SU-DHL-6 (cell line): ENCODE measurements at regions not wholly inside any gene's neighbourhood (a gene's known extent, or its start where the extent isn't known, plus 50 kb on each side); places are given as distances from the start of the nearest gene placed in this dataset.

ENCODE experiments used
- H2AFZ ChIP-seq: fragments of 200-600 bp; sonication (generic); 2 replicates; pipeline ENCODE4 v1.6.1; 2014; ENCODE audit warnings: low read depth, mild to moderate bottlenecking, moderate library complexity, mixed read lengths, antibody characterized with exemption, low read length; ENCODE audit not compliant: severe bottlenecking
- H3F3A ChIP-seq: fragments of 200-600 bp; shearing (Covaris generic); 2 replicates; pipeline ENCODE4 v1.6.0; 2016; ENCODE audit warnings: antibody characterized with exemption, mild to moderate bottlenecking; ENCODE audit not compliant: insufficient read depth
- H3K27ac ChIP-seq: fragments of 200-600 bp; sonication (generic); 2 replicates; pipeline ENCODE4 v1.5.1; 2016; ENCODE audit warnings: low read depth, mild to moderate bottlenecking, low read length, moderate library complexity, mixed read lengths
- H3K27me3 ChIP-seq: fragments of 200-600 bp; sonication (generic), shearing (Covaris generic); 2 replicates; pipeline ENCODE4 v1.6.0; 2014; ENCODE audit warnings: mild to moderate bottlenecking, low read length
- H3K36me3 ChIP-seq: fragments of 200-600 bp; sonication (generic); 2 replicates; pipeline ENCODE4 v1.6.1; 2014; ENCODE audit warnings: mild to moderate bottlenecking, low read length, mixed read lengths
- H3K4me2 ChIP-seq: fragments of 300-600, 200-600 bp; shearing (Covaris generic), sonication (generic); 2 replicates; pipeline ENCODE4 v1.6.0; 2014; ENCODE audit warnings: low read length, low read depth, mild to moderate bottlenecking; ENCODE audit not compliant: poor library complexity, severe bottlenecking
- H3K4me3 ChIP-seq: fragments of 200-600 bp; sonication (generic); 2 replicates; pipeline ENCODE4 v1.5.1; 2014; ENCODE audit warnings: antibody characterized with exemption, low read length, mild to moderate bottlenecking, mixed read lengths; ENCODE audit not compliant: insufficient read depth, poor library complexity, severe bottlenecking
- H3K79me2 ChIP-seq: fragments of 200-600 bp; sonication (generic); 2 replicates; pipeline ENCODE4 v1.6.1; 2014; ENCODE audit warnings: mild to moderate bottlenecking, low read length, moderate library complexity; ENCODE audit not compliant: insufficient read depth
- H3K9ac ChIP-seq: fragments of 200-600 bp; sonication (generic); 2 replicates; pipeline ENCODE4 v1.7.0; 2014; ENCODE audit warnings: mild to moderate bottlenecking, low read length
- H3K9me2 ChIP-seq: fragments of 200-600 bp; sonication (generic); replicated peaks from 2 replicates; pipeline ENCODE4 v1.6.1; 2014; ENCODE audit warnings: low read length; ENCODE audit not compliant: insufficient read depth
- H3K9me3 ChIP-seq: fragments of 200-600 bp; sonication (generic); 2 replicates; pipeline ENCODE4 v1.6.1; 2014; ENCODE audit warnings: low read length, mixed read lengths; ENCODE audit not compliant: insufficient read depth
- H4K20me1 ChIP-seq: fragments of 200-600 bp; sonication (generic); 2 replicates; pipeline ENCODE4 v1.6.1; 2014; ENCODE audit warnings: low read depth, mild to moderate bottlenecking, antibody characterized with exemption, low read length, moderate library complexity, mixed read lengths
- CTCF ChIP-seq: fragments of 200-600 bp; sonication (generic); IDR thresholded peaks from one replicate; pipeline ENCODE4 v1.5.1; 2017; ENCODE audit warnings: antibody characterized with exemption, mild to moderate bottlenecking, low read length, moderate library complexity; ENCODE audit not compliant: insufficient read depth, poor library complexity, severe bottlenecking
- EZH2phosphoT487 ChIP-seq: fragments of 200-600 bp; sonication (generic), shearing (Covaris generic); conservative IDR thresholded peaks from 2 replicates; pipeline ENCODE4 v1.6.1; 2018; ENCODE audit warnings: mild to moderate bottlenecking, antibody characterized with exemption, low read length, moderate library complexity, mixed read lengths

GRCh38 chr6:25094726-25095125 is 159.0 kb upstream of the RIPOR2 start:
- H4K20me1 ChIP-seq = no peaks in the 10 kb centered on the region
- no peak overlapping the region for H3K4me2 ChIP-seq
- H2AFZ ChIP-seq = no peak overlapping the region
- H3K27ac ChIP-seq = no peak overlapping the region
- H3K4me3 ChIP-seq = no peak overlapping the region
- no peak overlapping the region for H3K9ac ChIP-seq
- TF ChIP-seq CTCF (no peak), EZH2phosphoT487 (no peak)
- H3F3A ChIP-seq = no peaks in the 10 kb centered on the region
- no peaks in the 10 kb centered on the region for H3K9me2 ChIP-seq
- no peaks in the 10 kb centered on the region for H3K27me3 ChIP-seq
- no peaks in the 10 kb centered on the region for H3K79me2 ChIP-seq
- peaks cover 13% of the 10 kb centered on the region; the same call in 1 of the 2 replicates for H3K36me3 ChIP-seq
- no peaks in the 10 kb centered on the region for H3K9me3 ChIP-seq

- Histone ChIP-seq H3K4me3 (no peak overlapping the region), H3K36me3 (peaks cover 8% of the 10 kb centered on the region; the same call in 1 of the 2 replicates), H4K20me1 (no peaks in the 10 kb centered on the region), H3K9ac (no peak overlapping the region), H3K27me3 (no peaks in the 10 kb centered on the region), H3K4me2 (no peak overlapping the region), H3K27ac (no peak overlapping the region), H3K79me2 (no peaks in the 10 kb centered on the region), H2AFZ (no peak overlapping the region), H3K9me3 (no peaks in the 10 kb centered on the region), H3K9me2 (no peaks in the 10 kb centered on the region), H3F3A (no peaks in the 10 kb centered on the region)
- no peak for TF ChIP-seq EZH2phosphoT487
Measured at GRCh38 chr6:25100288-25100687, 164.5 kb upstream of the RIPOR2 start.

GRCh38 chr6:25103603-25104002 is 167.8 kb upstream of the RIPOR2 start:
- TF ChIP-seq CTCF (no peak), EZH2phosphoT487 (no peak)
- H2AFZ ChIP-seq = no peak overlapping the region
- no peak overlapping the region for H3K9ac ChIP-seq
- H3K27me3 ChIP-seq = no peaks in the 10 kb centered on the region
- no peak overlapping the region for H3K27ac ChIP-seq
- H3K36me3 ChIP-seq = peaks cover 13% of the 10 kb centered on the region; the same call in 1 of the 2 replicates
- no peaks in the 10 kb centered on the region for H3K9me3 ChIP-seq
- H3F3A ChIP-seq = no peaks in the 10 kb centered on the region
- no peaks in the 10 kb centered on the region for H4K20me1 ChIP-seq
- no peak overlapping the region for H3K4me3 ChIP-seq
- no peaks in the 10 kb centered on the region for H3K79me2 ChIP-seq
- H3K4me2 ChIP-seq = no peak overlapping the region
- H3K9me2 ChIP-seq = no peaks in the 10 kb centered on the region

- H2AFZ ChIP-seq = no peak overlapping the region
- H3K36me3 ChIP-seq = peaks cover 27% of the 10 kb centered on the region; the same call in 1 of the 2 replicates
- no peak for TF ChIP-seq CTCF
- no peak for TF ChIP-seq EZH2phosphoT487
Measured at GRCh38 chr6:25105070-25105925, 169.5 kb upstream of the RIPOR2 start.

More at GRCh38 chr6:25105070-25105925, 169.5 kb upstream of the RIPOR2 start:
- Histone ChIP-seq H3K9me3 (no peaks in the 10 kb centered on the region), H3K4me2 (no peak overlapping the region), H3K9me2 (no peaks in the 10 kb centered on the region), H3K27me3 (no peaks in the 10 kb centered on the region), H3K4me3 (no peak overlapping the region), H3F3A (no peaks in the 10 kb centered on the region), H3K79me2 (no peaks in the 10 kb centered on the region), H3K9ac (no peak overlapping the region), H3K27ac (no peak overlapping the region), H4K20me1 (no peaks in the 10 kb centered on the region)
